ENCODE measurements at regions not wholly inside any gene's neighbourhood (a gene's known extent, or its start where the extent isn't known, plus 50 kb on each side); places are given as distances from the start of the nearest gene placed in this dataset.

DNA sequence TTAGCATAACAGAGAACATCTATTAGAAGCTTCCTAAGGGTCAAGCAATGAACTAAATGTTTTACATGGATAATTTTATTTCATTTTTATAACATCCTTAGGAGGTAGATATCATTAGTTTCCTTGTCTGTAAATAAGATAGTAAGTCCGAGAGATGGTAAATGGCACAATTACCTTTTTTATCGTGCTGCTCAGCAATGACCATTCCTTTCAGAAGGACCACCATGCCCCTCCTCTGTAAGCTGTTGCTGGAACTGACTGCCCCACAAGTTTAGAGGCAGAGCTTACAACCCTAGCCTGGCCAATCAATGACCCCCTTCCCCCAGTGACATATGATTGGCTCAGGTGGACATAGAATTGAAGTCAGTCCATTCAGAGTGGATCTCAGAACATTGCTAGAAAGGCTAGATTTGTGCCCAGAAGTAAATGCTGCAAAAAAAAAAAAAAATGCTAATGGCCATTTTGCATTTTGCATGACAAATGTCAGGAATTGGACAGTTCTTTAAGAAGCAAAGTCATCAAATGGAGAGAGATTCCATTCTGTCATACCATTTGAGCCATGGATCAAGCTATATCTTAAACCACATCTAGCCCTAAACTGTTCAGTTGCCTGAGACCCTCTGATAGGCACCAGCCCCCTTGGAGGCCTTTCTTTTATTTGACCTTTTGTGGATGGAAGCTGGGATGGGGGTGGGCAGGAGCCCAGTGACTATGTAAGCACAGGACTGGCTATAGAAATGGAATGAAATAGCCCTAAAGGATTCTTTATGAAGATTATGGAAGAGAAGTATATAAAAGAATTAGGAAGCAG, 668.3 kb downstream of the UQCRFS1 start:
- no peaks in the 10 kb centered on the region for H3K27me3 ChIP-seq
- no peak overlapping the region for H3K27ac ChIP-seq
- H3K4me1 ChIP-seq = no peaks in the 10 kb centered on the region
- H3K36me3 ChIP-seq = no peaks in the 10 kb centered on the region
- DNase-seq (ENCODE audit: low spot score in 2 of 2) = no peak
- H3K4me3 ChIP-seq = no peak overlapping the region
- intact Hi-C loops (cut with DNase I; ENCODE audit: low total_unique reads) = no loop called here
- TF ChIP-seq POLR2AphosphoS5 (IDR thresholded peaks at IDR 0.05) (no peak), POLR2A (IDR thresholded peaks at IDR 0.05) (no peak)
- TF ChIP-seq, protein P1, sequence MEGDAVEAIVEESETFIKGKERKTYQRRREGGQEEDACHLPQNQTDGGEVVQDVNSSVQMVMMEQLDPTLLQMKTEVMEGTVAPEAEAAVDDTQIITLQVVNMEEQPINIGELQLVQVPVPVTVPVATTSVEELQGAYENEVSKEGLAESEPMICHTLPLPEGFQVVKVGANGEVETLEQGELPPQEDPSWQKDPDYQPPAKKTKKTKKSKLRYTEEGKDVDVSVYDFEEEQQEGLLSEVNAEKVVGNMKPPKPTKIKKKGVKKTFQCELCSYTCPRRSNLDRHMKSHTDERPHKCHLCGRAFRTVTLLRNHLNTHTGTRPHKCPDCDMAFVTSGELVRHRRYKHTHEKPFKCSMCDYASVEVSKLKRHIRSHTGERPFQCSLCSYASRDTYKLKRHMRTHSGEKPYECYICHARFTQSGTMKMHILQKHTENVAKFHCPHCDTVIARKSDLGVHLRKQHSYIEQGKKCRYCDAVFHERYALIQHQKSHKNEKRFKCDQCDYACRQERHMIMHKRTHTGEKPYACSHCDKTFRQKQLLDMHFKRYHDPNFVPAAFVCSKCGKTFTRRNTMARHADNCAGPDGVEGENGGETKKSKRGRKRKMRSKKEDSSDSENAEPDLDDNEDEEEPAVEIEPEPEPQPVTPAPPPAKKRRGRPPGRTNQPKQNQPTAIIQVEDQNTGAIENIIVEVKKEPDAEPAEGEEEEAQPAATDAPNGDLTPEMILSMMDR (IDR thresholded peaks at IDR 0.05) = no peak
- H3K9me3 ChIP-seq = no peaks in the 10 kb centered on the region

DNA sequence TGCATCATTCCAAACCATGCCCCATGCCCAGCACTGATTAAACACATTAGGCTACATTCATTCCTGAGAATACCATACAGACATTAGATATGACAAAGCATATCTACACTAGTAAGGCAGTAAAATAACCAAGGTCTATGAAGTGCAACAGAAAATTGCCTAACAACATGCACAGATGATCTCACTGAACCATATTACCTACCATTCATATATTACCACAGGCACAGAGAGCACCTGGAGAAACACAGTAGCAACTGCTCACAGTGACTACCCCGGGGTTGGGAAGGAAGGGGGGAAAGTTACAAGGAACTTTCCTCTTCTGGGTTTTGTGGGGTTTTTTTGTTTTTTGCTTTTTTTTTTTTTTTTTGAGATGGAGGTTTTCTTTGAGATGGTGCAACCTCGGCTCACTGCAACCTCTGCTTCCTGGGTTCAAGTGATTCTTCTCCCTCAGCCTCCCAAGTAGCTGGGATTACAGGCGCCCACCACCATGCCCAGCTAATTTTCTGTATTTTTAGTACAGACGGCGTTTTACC, 669.6 kb downstream of the UQCRFS1 start:
- H3K27ac ChIP-seq = no peak overlapping the region
- no peak overlapping the region for H3K4me3 ChIP-seq
- H3K27me3 ChIP-seq = no peaks in the 10 kb centered on the region
- no peak for DNase-seq (ENCODE audit: low spot score in 2 of 2)
- no peaks in the 10 kb centered on the region for H3K4me1 ChIP-seq
- no peaks in the 10 kb centered on the region for H3K9me3 ChIP-seq
- TF ChIP-seq POLR2AphosphoS5 (IDR thresholded peaks at IDR 0.05) = no peak
- TF ChIP-seq, protein P1 (IDR thresholded peaks at IDR 0.05) = no peak
- no peak for TF ChIP-seq POLR2A (IDR thresholded peaks at IDR 0.05)
- intact Hi-C loops (cut with DNase I; ENCODE audit: low total_unique reads) = no loop called here
- H3K36me3 ChIP-seq = no peaks in the 10 kb centered on the region

DNA sequence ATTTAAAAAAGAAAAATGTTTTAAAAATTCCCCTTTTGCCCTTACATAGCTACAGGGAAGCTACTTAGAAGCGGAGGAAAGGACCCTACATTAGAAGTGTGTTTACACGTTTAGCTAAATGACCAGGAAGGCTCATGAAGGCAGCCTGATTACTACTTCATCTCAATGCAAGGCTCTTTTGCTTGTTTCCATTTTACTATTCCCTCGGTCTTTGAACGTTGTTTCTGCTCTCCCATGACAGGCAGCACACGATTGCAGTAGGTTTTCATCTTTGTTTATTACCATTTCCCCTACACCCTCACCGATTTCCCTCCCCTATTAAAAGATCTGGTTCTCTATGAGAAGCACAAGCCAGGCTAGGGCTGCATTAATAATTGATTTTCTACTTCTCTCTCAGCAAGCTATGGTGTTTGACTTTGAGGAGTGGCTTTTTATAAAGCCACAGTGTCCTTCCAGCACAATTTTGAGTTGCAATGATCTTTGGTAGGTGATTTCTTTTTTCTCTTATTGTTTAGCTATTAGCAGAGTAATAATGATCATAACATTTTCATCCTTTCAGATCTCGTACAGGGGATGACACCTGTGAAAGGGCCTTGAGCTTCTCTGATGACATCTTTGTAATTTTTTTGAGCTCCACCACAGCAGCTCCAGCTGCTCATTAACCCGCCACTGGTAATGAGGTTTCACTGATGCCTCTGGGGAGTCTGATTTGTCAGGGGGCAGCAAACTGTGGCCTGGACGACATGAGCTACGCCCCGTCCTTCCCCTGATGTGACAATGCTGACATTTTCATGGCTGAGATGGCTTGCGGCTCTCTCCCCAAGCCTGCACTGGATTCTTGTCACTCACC, 670.3 kb downstream of the UQCRFS1 start:
- TF ChIP-seq POLR2A (IDR thresholded peaks at IDR 0.05) (no peak), POLR2AphosphoS5 (IDR thresholded peaks at IDR 0.05) (no peak)
- TF ChIP-seq, protein P1 (IDR thresholded peaks at IDR 0.05) = no peak
- intact Hi-C loops (cut with DNase I; ENCODE audit: low total_unique reads) = no loop called here

DNA sequence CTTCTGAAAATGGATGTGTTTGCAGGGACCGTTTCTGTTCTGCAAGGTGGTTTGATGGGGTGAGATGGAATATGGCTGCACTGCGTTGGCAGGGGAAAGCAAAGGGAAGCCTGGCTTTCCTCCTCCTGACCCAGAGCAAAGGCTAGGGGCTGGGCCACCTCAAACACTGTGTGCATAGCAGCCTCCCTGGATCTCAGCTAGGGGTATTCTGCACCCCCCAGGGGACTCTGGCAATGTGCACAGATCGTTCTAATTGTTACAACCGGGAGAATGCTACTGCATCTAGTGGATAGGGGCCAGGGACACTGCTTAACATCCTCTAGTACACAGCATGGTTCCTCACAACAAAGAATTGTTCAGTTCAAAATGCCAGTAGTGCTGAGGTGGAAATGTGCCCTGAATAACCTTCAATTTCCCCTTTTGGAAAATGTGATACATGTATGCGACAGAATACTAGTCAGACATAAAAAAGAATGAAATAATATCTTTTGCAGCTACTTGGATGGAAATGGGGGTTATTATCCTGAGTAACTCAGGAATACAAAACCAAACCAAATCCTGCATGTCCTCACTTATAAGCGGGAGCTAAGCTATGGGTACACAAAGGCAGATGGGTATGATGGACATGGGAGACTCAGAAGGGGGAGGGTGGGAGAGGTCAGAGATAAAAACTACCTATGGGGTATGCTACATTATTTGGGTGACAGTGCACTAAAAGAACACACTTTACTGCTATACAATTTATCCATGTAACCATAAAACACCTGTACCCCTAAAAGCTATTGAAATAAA, 671.2 kb downstream of the UQCRFS1 start:
- no peak for DNase-seq (ENCODE audit: low spot score in 2 of 2)
- intact Hi-C loops (cut with DNase I; ENCODE audit: low total_unique reads) = no loop called here
- H3K9me3 ChIP-seq = peaks cover 0 to 12% of the 10 kb centered on the region in 2 donors
- no peaks in the 10 kb centered on the region for H3K27me3 ChIP-seq
- no peaks in the 10 kb centered on the region for H3K36me3 ChIP-seq
- H3K27ac ChIP-seq = no peak overlapping the region
- H3K4me1 ChIP-seq = no peaks in the 10 kb centered on the region
- no peak overlapping the region for H3K4me3 ChIP-seq
- TF ChIP-seq POLR2A (IDR thresholded peaks at IDR 0.05) (no peak), POLR2AphosphoS5 (IDR thresholded peaks at IDR 0.05) (no peak)
- TF ChIP-seq, protein P1 (IDR thresholded peaks at IDR 0.05) = no peak

More for the DNA sequence above, 670.3 kb downstream of the UQCRFS1 start:
- DNase-seq (ENCODE audit: low spot score in 2 of 2) = no peak
- Histone ChIP-seq H3K9me3 (peaks cover 0 to 4% of the 10 kb centered on the region in 2 donors), H3K4me3 (no peak overlapping the region), H3K4me1 (no peaks in the 10 kb centered on the region), H3K36me3 (no peaks in the 10 kb centered on the region), H3K27me3 (no peaks in the 10 kb centered on the region), H3K27ac (no peak overlapping the region)
